ENCODE measurements at regions not wholly inside any gene's neighbourhood (a gene's known extent, or its start where the extent isn't known, plus 50 kb on each side); places are given as distances from the start of the nearest gene placed in this dataset.
A peak's percentile ranks its signal among the peaks of the same experiment; 100 is the strongest.

- Mint-ChIP-seq H3K4me3 (peak overlapping the region in 9 of 10 donors; percentile 39 to 83 (median 75)), H3K9me3 (peaks cover 8 to 37% (median 22%) of the 10 kb centered on the region in 9 donors), H3K27me3 (no peaks in the 10 kb centered on the region), H3K27ac (peak overlapping the region; percentile 85 to 97 (median 92)), H3K36me3 (peaks cover 0 to 24% (median 20%) of the 10 kb centered on the region in 3 donors), H3K4me1 (peaks cover 40 to 67% (median 58%) of the 10 kb centered on the region in 4 donors)
- POLR2A ChIA-PET = interaction anchor here (0.7 to 2.6 kb wide), 7 partner anchors 16 to 923 kb away, joined by 3 to 17 read pairs (median 8); partner anchors contain the start of gene SFMBT2
- DNase-seq = peak in 6 of 10 donors; percentile 10 to 51 (median 32)
- peak; percentile 65 to 79 for ATAC-seq
These were observed 97.3 kb upstream of the SFMBT2 start for GRCh38 chr10:7507887-7508726.

- Mint-ChIP-seq H3K27me3 (no peaks in the 10 kb centered on the region), H3K9me3 (peaks cover 5 to 33% (median 19%) of the 10 kb centered on the region in 9 donors), H3K4me3 (peak overlapping the region in 7 of 10 donors; percentile 2 to 63 (median 19)), H3K4me1 (peaks cover 36 to 61% (median 55%) of the 10 kb centered on the region in 4 donors), H3K27ac (peak overlapping the region; percentile 43 to 95 (median 80)), H3K36me3 (peaks cover 0 to 24% (median 20%) of the 10 kb centered on the region in 3 donors)
- POLR2A ChIA-PET = interaction anchor here (2.2 to 2.6 kb wide), 2 partner anchors 12 to 21 kb away, joined by 8 to 17 read pairs; no protein-coding TSS in a partner anchor
- DNase-seq (no peak), ATAC-seq (no peak)
These were observed 95.7 kb upstream of the SFMBT2 start for GRCh38 chr10:7506571-7506970.

- Mint-ChIP-seq H3K27ac (peak overlapping the region in 3 of 10 donors; percentile 25 to 95 (median 88)), H3K36me3 (peaks cover 0 to 13% (median 9%) of the 10 kb centered on the region in 3 donors), H3K27me3 (no peaks in the 10 kb centered on the region), H3K4me3 (no peak overlapping the region), H3K9me3 (peaks cover 2 to 24% (median 10%) of the 10 kb centered on the region in 9 donors), H3K4me1 (peaks cover 41 to 57% (median 52%) of the 10 kb centered on the region in 4 donors)
- no peak for DNase-seq
- no peak for ATAC-seq
- POLR2A ChIA-PET = interaction anchor here (2.2 kb wide), 1 partner anchor 11 kb away, joined by 8 read pairs; no protein-coding TSS in a partner anchor
These were observed 94.4 kb upstream of the SFMBT2 start for GRCh38 chr10:7505196-7505595.

- no peak overlapping the region for H3K27ac Mint-ChIP-seq
- DNase-seq (no peak), ATAC-seq (no peak)
- POLR2A ChIA-PET = no interaction called here
- peaks cover 0 to 2% (median 0%) of the 10 kb centered on the region in 3 donors for H3K36me3 Mint-ChIP-seq
- H3K4me3 Mint-ChIP-seq = no peak overlapping the region
- peaks cover 0 to 8% (median 0%) of the 10 kb centered on the region in 9 donors for H3K9me3 Mint-ChIP-seq
- peaks cover 34 to 45% (median 40%) of the 10 kb centered on the region in 4 donors for H3K4me1 Mint-ChIP-seq
- no peaks in the 10 kb centered on the region for H3K27me3 Mint-ChIP-seq
These were observed 92.4 kb upstream of the SFMBT2 start for GRCh38 chr10:7503190-7503589.

GRCh38 chr10:7501157-7501556 is 90.3 kb upstream of the SFMBT2 start:
- ATAC-seq = peak in 1 of 2 donors; percentile 43
- peaks cover 24 to 25% (median 24%) of the 10 kb centered on the region in 4 donors for H3K4me1 Mint-ChIP-seq
- H3K36me3 Mint-ChIP-seq = no peaks in the 10 kb centered on the region
- DNase-seq = no peak
- H3K9me3 Mint-ChIP-seq = peaks cover 0 to 3% (median 0%) of the 10 kb centered on the region in 9 donors
- POLR2A ChIA-PET = interaction anchor here (0.8 to 1.2 kb wide), 3 partner anchors 9 to 17 kb away, joined by 3 to 4 read pairs (median 4); no protein-coding TSS in a partner anchor
- H3K27ac Mint-ChIP-seq = peak overlapping the region in 2 of 10 donors; percentile 29 to 49
- peak overlapping the region in 6 of 10 donors; percentile 5 to 35 (median 12) for H3K4me3 Mint-ChIP-seq
- no peaks in the 10 kb centered on the region for H3K27me3 Mint-ChIP-seq

- peak overlapping the region in 2 of 10 donors; percentile 9 to 34 for H3K27ac Mint-ChIP-seq
- no peaks in the 10 kb centered on the region for H3K27me3 Mint-ChIP-seq
- no peaks in the 10 kb centered on the region for H3K9me3 Mint-ChIP-seq
- H3K4me1 Mint-ChIP-seq = peaks cover 24 to 35% (median 29%) of the 10 kb centered on the region in 4 donors
- POLR2A ChIA-PET = no interaction called here
- H3K4me3 Mint-ChIP-seq = no peak overlapping the region
- no peak for DNase-seq
- no peak for ATAC-seq
- no peaks in the 10 kb centered on the region for H3K36me3 Mint-ChIP-seq
These were observed 87.3 kb upstream of the SFMBT2 start for GRCh38 chr10:7498111-7498510.

- ATAC-seq = no peak
- POLR2A ChIA-PET = interaction anchor here (2.4 to 3.9 kb wide), 2 partner anchors 9 to 12 kb away, joined by 8 to 28 read pairs; no protein-coding TSS in a partner anchor
- Mint-ChIP-seq H3K9me3 (peaks cover 0 to 6% (median 0%) of the 10 kb centered on the region in 9 donors), H3K27ac (peak overlapping the region in 2 of 10 donors; percentile 6 to 57), H3K4me3 (no peak overlapping the region), H3K36me3 (peaks cover 0 to 7% (median 0%) of the 10 kb centered on the region in 3 donors), H3K4me1 (peaks cover 31 to 56% (median 50%) of the 10 kb centered on the region in 4 donors), H3K27me3 (no peaks in the 10 kb centered on the region)
- DNase-seq = no peak
These were observed 83.2 kb upstream of the SFMBT2 start for GRCh38 chr10:7493996-7494395.

GRCh38 chr10:7492660-7493046 is 81.8 kb upstream of the SFMBT2 start:
- POLR2A ChIA-PET = interaction anchor here (0.6 to 3.9 kb wide), 6 partner anchors 8 to 205 kb away, joined by 3 to 28 read pairs (median 4); no protein-coding TSS in a partner anchor
- no peak for ATAC-seq
- Mint-ChIP-seq H3K4me3 (peak overlapping the region in 6 of 10 donors; percentile 1 to 30 (median 12)), H3K27me3 (no peaks in the 10 kb centered on the region), H3K36me3 (peaks cover 0 to 7% (median 0%) of the 10 kb centered on the region in 3 donors), H3K27ac (peak overlapping the region in 7 of 10 donors; percentile 3 to 79 (median 49)), H3K4me1 (peaks cover 35 to 68% (median 59%) of the 10 kb centered on the region in 4 donors), H3K9me3 (peaks cover 0 to 6% (median 0%) of the 10 kb centered on the region in 9 donors)
- no peak for DNase-seq

GRCh38 chr10:7491949-7492659 is 81.3 kb upstream of the SFMBT2 start:
- peak overlapping the region in 6 of 10 donors; percentile 6 to 30 (median 22) for H3K4me3 Mint-ChIP-seq
- peak overlapping the region in 8 of 10 donors; percentile 29 to 79 (median 62) for H3K27ac Mint-ChIP-seq
- POLR2A ChIA-PET = interaction anchor here (0.6 to 3.9 kb wide), 6 partner anchors 8 to 204 kb away, joined by 3 to 28 read pairs (median 4); no protein-coding TSS in a partner anchor
- peaks cover 0 to 7% (median 0%) of the 10 kb centered on the region in 3 donors for H3K36me3 Mint-ChIP-seq
- peaks cover 35 to 72% (median 65%) of the 10 kb centered on the region in 4 donors for H3K4me1 Mint-ChIP-seq
- ATAC-seq (no peak), DNase-seq (no peak)
- H3K9me3 Mint-ChIP-seq = peaks cover 0 to 6% (median 0%) of the 10 kb centered on the region in 9 donors
- no peaks in the 10 kb centered on the region for H3K27me3 Mint-ChIP-seq

GRCh38 chr10:7491230-7491629 is 80.4 kb upstream of the SFMBT2 start:
- ATAC-seq (no peak), DNase-seq (no peak)
- peaks cover 0 to 6% (median 0%) of the 10 kb centered on the region in 9 donors for H3K9me3 Mint-ChIP-seq
- POLR2A ChIA-PET = interaction anchor here (0.7 to 2.0 kb wide), 2 partner anchors 17 to 101 kb away, joined by 4 to 8 read pairs; no protein-coding TSS in a partner anchor
- H3K4me3 Mint-ChIP-seq = peak overlapping the region in 1 of 10 donors; percentile 24
- peaks cover 35 to 75% (median 68%) of the 10 kb centered on the region in 4 donors for H3K4me1 Mint-ChIP-seq
- H3K27ac Mint-ChIP-seq = peak overlapping the region in 4 of 10 donors; percentile 24 to 79 (median 57)
- no peaks in the 10 kb centered on the region for H3K27me3 Mint-ChIP-seq
- H3K36me3 Mint-ChIP-seq = peaks cover 0 to 7% (median 0%) of the 10 kb centered on the region in 3 donors

GRCh38 chr10:7488418-7488829 is 77.6 kb upstream of the SFMBT2 start:
- DNase-seq = no peak

More at GRCh38 chr10:7488418-7488829, 77.6 kb upstream of the SFMBT2 start:
- ATAC-seq = no peak
- POLR2A ChIA-PET = no interaction called here
- Mint-ChIP-seq H3K36me3 (peaks cover 0 to 9% (median 0%) of the 10 kb centered on the region in 3 donors), H3K9me3 (peaks cover 0 to 6% (median 0%) of the 10 kb centered on the region in 9 donors), H3K4me1 (peaks cover 39 to 86% (median 82%) of the 10 kb centered on the region in 4 donors), H3K27ac (peak overlapping the region in 4 of 10 donors; percentile 20 to 70 (median 48)), H3K27me3 (no peaks in the 10 kb centered on the region), H3K4me3 (no peak overlapping the region)
